Upper lobe of right lung (tissue), 1 donor: ENCODE measurements at regions not wholly inside any gene's neighbourhood (a gene's known extent, or its start where the extent isn't known, plus 50 kb on each side); places are given as distances from the start of the nearest gene placed in this dataset.

ENCODE experiments used
- ATAC-seq: fragments of 200-7000 bp; cut with Tn5 transposase; one replicate; pipeline ENCODE4 v1.9.1; 2020; ENCODE audit warnings: mild to moderate bottlenecking, moderate library complexity
- DNase-seq: peaks from one replicate; pipeline ENCODE4 v3.0.0-alpha.2; 2020
- H3K27ac ChIP-seq: fragments of 200-600 bp; one replicate; pipeline ENCODE4 v1.8.0; 2022
- H3K27me3 ChIP-seq: fragments of 200-600 bp; one replicate; pipeline ENCODE4 v1.8.0; 2022; ENCODE audit warnings: mild to moderate bottlenecking
- H3K36me3 ChIP-seq: fragments of 200-600 bp; one replicate; pipeline ENCODE4 v1.8.0; 2022
- H3K4me1 ChIP-seq: fragments of 200-600 bp; one replicate; pipeline ENCODE4 v1.8.0; 2022
- H3K4me3 ChIP-seq: fragments of 200-600 bp; one replicate; pipeline ENCODE4 v1.8.0; 2022; ENCODE audit warnings: mild to moderate bottlenecking
- H3K9me3 ChIP-seq: fragments of 200-600 bp; one replicate; pipeline ENCODE4 v1.8.0; 2022
- CTCF ChIP-seq: fragments of 200-600 bp; IDR thresholded peaks from one replicate; pipeline ENCODE4 v1.8.0; 2022; ENCODE audit warnings: antibody characterized with exemption
- intact Hi-C: fragments of 100-400 bp; cut with DNase I; formaldehyde crosslinking; loops from one replicate; pipeline ENCODE4 v1.11.0; 2022
- donor health status: DM: no; HTN: yes; CAD: no; lungs with severe emphysema.

GRCh38 chr11:69375316-69376154 lies 81.6 kb downstream of the MYEOV start:
- no peak for ATAC-seq
- H3K4me1 ChIP-seq = peaks cover 7% of the 10 kb centered on the region
- no peaks in the 10 kb centered on the region for H3K36me3 ChIP-seq
- TF ChIP-seq CTCF = no peak
- H3K27me3 ChIP-seq = no peaks in the 10 kb centered on the region
- intact Hi-C loops = no loop called here
- H3K27ac ChIP-seq = no peak overlapping the region
- H3K9me3 ChIP-seq = no peaks in the 10 kb centered on the region
- H3K4me3 ChIP-seq = no peak overlapping the region
- no peak for DNase-seq

GRCh38 chr11:69376155-69377028 lies 82.4 kb downstream of the MYEOV start:
- H3K27me3 ChIP-seq = no peaks in the 10 kb centered on the region
- no peak for DNase-seq
- no peak overlapping the region for H3K27ac ChIP-seq
- H3K4me3 ChIP-seq = no peak overlapping the region
- H3K4me1 ChIP-seq = peaks cover 7% of the 10 kb centered on the region
- intact Hi-C loops = no loop called here
- no peak for TF ChIP-seq CTCF
- ATAC-seq = no peak
- H3K36me3 ChIP-seq = no peaks in the 10 kb centered on the region
- H3K9me3 ChIP-seq = no peaks in the 10 kb centered on the region

- H3K27me3 ChIP-seq = no peaks in the 10 kb centered on the region
- H3K9me3 ChIP-seq = no peaks in the 10 kb centered on the region
- intact Hi-C loops = no loop called here
- no peak overlapping the region for H3K27ac ChIP-seq
- H3K36me3 ChIP-seq = no peaks in the 10 kb centered on the region
- TF ChIP-seq CTCF = no peak
- no peak overlapping the region for H3K4me3 ChIP-seq
- H3K4me1 ChIP-seq = peaks cover 7% of the 10 kb centered on the region
- no peak for ATAC-seq
- no peak for DNase-seq
Observed at GRCh38 chr11:69377029-69377952, 83.3 kb downstream of the MYEOV start.

GRCh38 chr11:69377953-69378302 lies 84.0 kb downstream of the MYEOV start:
- no peak overlapping the region for H3K4me3 ChIP-seq
- peaks cover 7% of the 10 kb centered on the region for H3K4me1 ChIP-seq
- no peaks in the 10 kb centered on the region for H3K36me3 ChIP-seq
- DNase-seq = peak; percentile 61
- TF ChIP-seq CTCF = no peak
- no peaks in the 10 kb centered on the region for H3K9me3 ChIP-seq
- H3K27me3 ChIP-seq = no peaks in the 10 kb centered on the region
- no peak overlapping the region for H3K27ac ChIP-seq
- no peak for ATAC-seq
- intact Hi-C loops = no loop called here
